ENCODE measurements at regions not wholly inside any gene's neighbourhood (a gene's known extent, or its start where the extent isn't known, plus 50 kb on each side); places are given as distances from the start of the nearest gene placed in this dataset.
A peak's percentile ranks its signal among the peaks of the same experiment; 100 is the strongest.

DNA sequence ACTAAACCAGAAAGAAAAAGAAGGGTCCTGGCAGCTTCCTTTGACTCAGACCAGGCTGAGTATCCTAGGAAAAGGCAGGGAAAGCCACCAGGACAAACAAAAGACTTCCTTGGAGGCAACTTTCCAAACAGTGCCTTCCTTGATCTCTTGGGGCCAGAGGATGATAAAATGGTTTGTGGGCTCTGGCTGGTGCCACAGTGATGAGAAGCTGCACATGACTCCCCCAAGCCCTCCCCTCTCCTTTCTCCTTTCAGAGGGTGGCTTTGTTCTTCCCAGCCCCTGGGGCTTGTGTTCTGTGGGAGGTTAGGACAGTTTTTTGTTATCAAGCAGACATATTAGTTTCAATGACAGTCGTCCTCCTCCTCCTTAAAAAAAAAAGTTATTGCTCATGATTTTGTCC, 183.2 kb downstream of the SEM1 start:
- TF ChIP-seq, protein P1, sequence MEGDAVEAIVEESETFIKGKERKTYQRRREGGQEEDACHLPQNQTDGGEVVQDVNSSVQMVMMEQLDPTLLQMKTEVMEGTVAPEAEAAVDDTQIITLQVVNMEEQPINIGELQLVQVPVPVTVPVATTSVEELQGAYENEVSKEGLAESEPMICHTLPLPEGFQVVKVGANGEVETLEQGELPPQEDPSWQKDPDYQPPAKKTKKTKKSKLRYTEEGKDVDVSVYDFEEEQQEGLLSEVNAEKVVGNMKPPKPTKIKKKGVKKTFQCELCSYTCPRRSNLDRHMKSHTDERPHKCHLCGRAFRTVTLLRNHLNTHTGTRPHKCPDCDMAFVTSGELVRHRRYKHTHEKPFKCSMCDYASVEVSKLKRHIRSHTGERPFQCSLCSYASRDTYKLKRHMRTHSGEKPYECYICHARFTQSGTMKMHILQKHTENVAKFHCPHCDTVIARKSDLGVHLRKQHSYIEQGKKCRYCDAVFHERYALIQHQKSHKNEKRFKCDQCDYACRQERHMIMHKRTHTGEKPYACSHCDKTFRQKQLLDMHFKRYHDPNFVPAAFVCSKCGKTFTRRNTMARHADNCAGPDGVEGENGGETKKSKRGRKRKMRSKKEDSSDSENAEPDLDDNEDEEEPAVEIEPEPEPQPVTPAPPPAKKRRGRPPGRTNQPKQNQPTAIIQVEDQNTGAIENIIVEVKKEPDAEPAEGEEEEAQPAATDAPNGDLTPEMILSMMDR (conservative IDR thresholded peaks at IDR 0.05; ENCODE audit: low read length), result no peak
- no peak overlapping the region for H3K4me3 ChIP-seq (ENCODE audit: low read length)
- DNase-seq (ENCODE audit: low read depth), result no peak

- no peak for DNase-seq (ENCODE audit: low read depth)
- TF ChIP-seq, protein P1 (conservative IDR thresholded peaks at IDR 0.05; ENCODE audit: low read length), result no peak
- H3K4me3 ChIP-seq (ENCODE audit: low read length), result no peak overlapping the region
Measured at GRCh38 chr7:96521068-96521894, 188.4 kb downstream of the SEM1 start.

- peak; percentile 1 for DNase-seq (ENCODE audit: low read depth)
- no peak overlapping the region for H3K4me3 ChIP-seq (ENCODE audit: low read length)
- TF ChIP-seq, protein P1 (conservative IDR thresholded peaks at IDR 0.05; ENCODE audit: low read length), result no peak
Measured at GRCh38 chr7:96508371-96508770, 186.5 kb upstream of the SLC25A13 start.

- no peak overlapping the region for H3K4me3 ChIP-seq (ENCODE audit: low read length)
- TF ChIP-seq, protein P1 (conservative IDR thresholded peaks at IDR 0.05; ENCODE audit: low read length), result no peak
- DNase-seq (ENCODE audit: low read depth), result no peak
Measured at GRCh38 chr7:96503597-96503996, 181.7 kb upstream of the SLC25A13 start.

DNA sequence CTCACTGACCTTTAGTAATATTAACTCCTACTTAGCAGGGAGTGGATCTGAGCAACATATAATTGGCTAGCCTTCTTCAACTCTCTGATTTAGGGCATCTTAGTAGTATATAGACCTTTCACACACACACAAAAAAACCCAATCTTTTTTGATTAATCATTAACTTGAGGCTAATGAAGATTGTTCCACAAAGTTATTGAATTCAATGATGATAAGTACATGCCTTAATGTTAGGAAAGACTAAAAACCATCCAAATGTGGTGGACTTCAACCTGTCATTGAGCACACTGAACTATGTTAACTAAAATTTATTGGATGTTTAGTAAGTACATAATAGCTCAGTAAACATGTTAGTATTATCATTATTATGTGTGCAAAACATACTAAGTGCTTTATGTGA, 179.4 kb upstream of the SLC25A13 start:
- H3K4me3 ChIP-seq (ENCODE audit: low read length), result no peak overlapping the region
- TF ChIP-seq, protein P1 (conservative IDR thresholded peaks at IDR 0.05; ENCODE audit: low read length), result no peak
- no peak for DNase-seq (ENCODE audit: low read depth)

DNA sequence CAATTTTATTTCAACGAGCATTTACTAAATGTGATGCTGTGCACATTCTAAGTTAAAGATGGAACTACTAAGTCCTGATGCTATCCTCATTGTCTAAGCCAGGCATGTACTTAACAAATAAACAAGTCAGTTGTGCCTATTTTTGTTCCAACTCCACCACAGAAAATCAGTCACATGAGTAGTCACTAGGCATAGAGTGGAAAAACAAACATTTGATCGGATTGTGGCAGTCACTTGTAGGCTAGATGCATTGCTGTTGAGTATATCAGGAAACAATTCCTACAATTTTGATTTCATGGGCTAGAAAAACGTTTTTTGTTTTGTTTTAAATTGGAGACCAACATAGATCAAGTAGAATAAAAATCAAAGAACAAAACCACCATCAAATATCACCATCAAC, 177.6 kb upstream of the SLC25A13 start:
- no peak for DNase-seq (ENCODE audit: low read depth)
- TF ChIP-seq, protein P1 (conservative IDR thresholded peaks at IDR 0.05; ENCODE audit: low read length), result no peak
- H3K4me3 ChIP-seq (ENCODE audit: low read length), result no peak overlapping the region

DNA sequence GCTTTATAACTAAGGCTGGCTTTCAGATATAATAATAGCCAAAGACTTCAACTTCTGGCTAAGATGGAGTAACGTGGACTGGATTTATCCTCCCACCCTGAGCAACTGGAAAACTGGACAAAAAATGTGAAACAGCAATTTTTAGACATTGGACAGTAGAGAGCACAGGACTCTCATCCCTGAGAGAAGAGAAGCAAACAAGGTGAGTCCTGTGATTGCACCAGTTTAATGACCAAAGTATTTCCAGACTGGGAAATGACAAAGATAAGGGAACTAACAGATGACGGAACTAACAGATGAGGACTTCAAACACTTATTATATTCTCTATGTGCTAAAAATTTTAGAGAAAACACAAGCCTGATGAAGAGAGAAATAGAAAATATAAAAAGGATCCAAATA, 175.7 kb upstream of the SLC25A13 start:
- H3K4me3 ChIP-seq (ENCODE audit: low read length), result no peak overlapping the region
- DNase-seq (ENCODE audit: low read depth), result no peak
- TF ChIP-seq, protein P1 (conservative IDR thresholded peaks at IDR 0.05; ENCODE audit: low read length), result no peak

Measured in AG10803 (cell line).